Epithelial cell of prostate (primary cell): ENCODE measurements at regions not wholly inside any gene's neighbourhood (a gene's known extent, or its start where the extent isn't known, plus 50 kb on each side); places are given as distances from the start of the nearest gene placed in this dataset.

Experiments
- DNase-seq: peaks from one replicate; pipeline ENCODE4 v3.0.0-alpha.2; 2011; ENCODE audit warnings: low read depth, low spot score
- H3K27ac ChIP-seq: fragments of 450-650 bp; 2 replicates; pipeline ENCODE4 v1.5.1; 2017; ENCODE audit warnings: mild to moderate bottlenecking

- H3K27ac ChIP-seq, result no peak overlapping the region
- no peak for DNase-seq
Measured at GRCh38 chr2:160927324-160927723, 232.9 kb upstream of the TANK start.

GRCh38 chr2:160928854-160929301 lies 231.3 kb upstream of the TANK start:
- DNase-seq, result no peak
- H3K27ac ChIP-seq, result no peak overlapping the region

- DNase-seq, result no peak
- H3K27ac ChIP-seq, result no peak overlapping the region
Measured at GRCh38 chr2:160931531-160931930, 228.7 kb upstream of the TANK start.

GRCh38 chr2:160932960-160933359 lies 227.3 kb upstream of the TANK start:
- DNase-seq, result no peak
- no peak overlapping the region for H3K27ac ChIP-seq

- no peak overlapping the region for H3K27ac ChIP-seq
- no peak for DNase-seq
Measured at GRCh38 chr2:160934263-160934662, 226.0 kb upstream of the TANK start.

GRCh38 chr2:160934991-160935390 lies 225.2 kb upstream of the TANK start:
- DNase-seq, result no peak
- H3K27ac ChIP-seq, result no peak overlapping the region

- H3K27ac ChIP-seq, result no peak overlapping the region
- no peak for DNase-seq
Measured at GRCh38 chr2:160936044-160936806, 224.0 kb upstream of the TANK start.

- DNase-seq, result no peak
- H3K27ac ChIP-seq, result no peak overlapping the region
Measured at GRCh38 chr2:160940271-160940670, 220.0 kb upstream of the TANK start.

GRCh38 chr2:160940699-160941098 lies 219.5 kb upstream of the TANK start:
- no peak overlapping the region for H3K27ac ChIP-seq
- DNase-seq, result peak; percentile 31

GRCh38 chr2:160941290-160941846 lies 218.9 kb upstream of the TANK start:
- no peak overlapping the region for H3K27ac ChIP-seq
- DNase-seq, result no peak

- H3K27ac ChIP-seq, result no peak overlapping the region
- no peak for DNase-seq
Measured at GRCh38 chr2:160942476-160943142, 217.6 kb upstream of the TANK start.

- no peak overlapping the region for H3K27ac ChIP-seq
- no peak for DNase-seq
Measured at GRCh38 chr2:160943414-160943813, 216.8 kb upstream of the TANK start.

GRCh38 chr2:160952464-160953254 lies 207.6 kb upstream of the TANK start:
- no peak for DNase-seq
- no peak overlapping the region for H3K27ac ChIP-seq

GRCh38 chr2:160955578-160955977 lies 204.7 kb upstream of the TANK start:
- peak overlapping the region; percentile 48 for H3K27ac ChIP-seq
- no peak for DNase-seq

- H3K27ac ChIP-seq, result peak overlapping the region; percentile 48
- no peak for DNase-seq
Measured at GRCh38 chr2:160956243-160956802, 203.9 kb upstream of the TANK start.

GRCh38 chr2:160963957-160964356 lies 196.3 kb upstream of the TANK start:
- H3K27ac ChIP-seq, result no peak overlapping the region
- DNase-seq, result no peak

GRCh38 chr2:160967523-160967922 lies 192.7 kb upstream of the TANK start:
- no peak for DNase-seq
- H3K27ac ChIP-seq, result no peak overlapping the region

GRCh38 chr2:160968183-160968582 lies 192.0 kb upstream of the TANK start:
- no peak for DNase-seq
- H3K27ac ChIP-seq, result no peak overlapping the region

GRCh38 chr2:160970052-160970965 lies 189.9 kb upstream of the TANK start:
- DNase-seq, result no peak
- peak overlapping the region; percentile 38 for H3K27ac ChIP-seq
